HEK293T (cell line): ENCODE measurements at regions not wholly inside any gene's neighbourhood (a gene's known extent, or its start where the extent isn't known, plus 50 kb on each side); places are given as distances from the start of the nearest gene placed in this dataset.
"Not testable (repeated sequence)": the region's sequence is repeated elsewhere in the genome, so short reads cannot be mapped to it uniquely, and the experiment has no call there.

Experiments used
- CTCF ChIA-PET: fragments of 350-600 bp; formaldehyde crosslinking; extraction: SDS; loops from one replicate; lab custom pipeline; 2021; ENCODE audit warnings: antibody characterized with exemption, inconsistent platforms; lab: Yijun Ruan, JAX
- POLR2A ChIA-PET: fragments of 350-600 bp; formaldehyde crosslinking; extraction: SDS; loops from one replicate; lab custom pipeline; 2020; ENCODE audit warnings: antibody characterized with exemption, inconsistent platforms; lab: Yijun Ruan, JAX
- DNase-seq: peaks from one replicate; pipeline ENCODE4 v3.0.0; 2012; ENCODE audit warnings: mixed read lengths; ENCODE audit errors: extremely low spot score
- ARNT ChIP-seq: fragments of 450-650 bp; IDR thresholded peaks from 2 replicates; pipeline ENCODE4 v1.6.1; 2017; ENCODE audit warnings: mild to moderate bottlenecking
- BHLHE40 ChIP-seq: fragments of 450-650 bp; IDR thresholded peaks from 2 replicates; pipeline ENCODE4 v1.6.1; 2016; ENCODE audit warnings: mild to moderate bottlenecking, moderate library complexity, borderline replicate concordance
- CTBP1 ChIP-seq: fragments of 450-650 bp; IDR thresholded peaks from 2 replicates; pipeline ENCODE4 v1.6.1; 2016; ENCODE audit warnings: borderline replicate concordance
- ELF4 ChIP-seq: fragments of 450-650 bp; IDR thresholded peaks from 2 replicates; pipeline ENCODE4 v1.6.1; 2017; ENCODE audit warnings: antibody characterized with exemption
- FOXA1 ChIP-seq: fragments of 450-650 bp; IDR thresholded peaks from 2 replicates; pipeline ENCODE4 v1.6.1; 2016; ENCODE audit warnings: mild to moderate bottlenecking
- FOXK2 ChIP-seq: fragments of 450-650 bp; IDR thresholded peaks from 2 replicates; pipeline ENCODE4 v1.6.1; 2016; ENCODE audit warnings: mild to moderate bottlenecking
- FOXM1 ChIP-seq: fragments of 450-650 bp; IDR thresholded peaks from 2 replicates; pipeline ENCODE4 v1.6.1; 2017; ENCODE audit warnings: mild to moderate bottlenecking, borderline replicate concordance
- HDGF ChIP-seq: fragments of 450-650 bp; IDR thresholded peaks from 2 replicates; pipeline ENCODE4 v1.6.1; 2017; ENCODE audit warnings: antibody characterized with exemption, borderline replicate concordance
- L3MBTL2 ChIP-seq: fragments of 450-650 bp; conservative IDR thresholded peaks from 2 replicates; pipeline ENCODE4 v1.6.1; 2016; ENCODE audit warnings: mild to moderate bottlenecking
- LEF1 ChIP-seq: fragments of 450-650 bp; IDR thresholded peaks from 2 replicates; pipeline ENCODE4 v1.6.1; 2017; ENCODE audit warnings: mild to moderate bottlenecking, borderline replicate concordance
- NFRKB ChIP-seq: fragments of 450-650 bp; IDR thresholded peaks from 2 replicates; pipeline ENCODE4 v1.6.1; 2016; ENCODE audit warnings: mild to moderate bottlenecking, moderate library complexity
- SP1 ChIP-seq: fragments of 450-650 bp; IDR thresholded peaks from 2 replicates; pipeline ENCODE4 v1.6.1; 2017
- SUZ12 ChIP-seq: fragments of 450-650 bp; IDR thresholded peaks from 2 replicates; pipeline ENCODE4 v1.6.1; 2016; ENCODE audit warnings: mild to moderate bottlenecking
- TARDBP ChIP-seq: fragments of 450-650 bp; IDR thresholded peaks from 2 replicates; pipeline ENCODE4 v1.6.1; 2016
- ZNF384 ChIP-seq: fragments of 450-650 bp; IDR thresholded peaks from 2 replicates; pipeline ENCODE4 v1.6.1; 2016
- TF ChIP-seq, protein P1 (sequence below): fragments of 450-650 bp; IDR thresholded peaks from 2 replicates; pipeline ENCODE4 v1.6.1; 2016

DNA sequence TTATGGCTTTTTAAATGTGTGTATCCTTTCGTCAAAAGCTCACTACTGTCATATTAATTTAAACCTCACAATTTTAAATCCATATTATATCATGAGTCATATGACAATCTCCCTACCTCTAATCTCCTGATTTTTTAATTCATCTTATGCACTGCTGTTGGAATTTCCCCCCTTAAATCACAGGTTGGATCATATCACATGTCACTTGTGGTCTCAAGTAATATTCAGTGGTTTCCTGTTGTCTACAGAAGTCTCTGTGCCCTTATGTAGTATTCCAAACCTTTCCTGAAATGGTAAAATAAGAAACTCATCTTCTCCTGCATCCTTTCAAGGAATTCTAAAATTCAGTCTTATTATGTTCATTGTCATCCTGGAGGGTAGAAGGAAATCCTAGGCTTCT, 116.0 kb upstream of the CBLB start:
- no peak for TF ChIP-seq FOXK2
- no peak for TF ChIP-seq ARNT
- TF ChIP-seq SP1, result no peak
- TF ChIP-seq FOXM1, result no peak
- no peak for TF ChIP-seq TARDBP
- no peak for TF ChIP-seq BHLHE40
- TF ChIP-seq SUZ12, result no peak
- no peak for TF ChIP-seq ELF4
- TF ChIP-seq LEF1, result no peak
- TF ChIP-seq, protein P1, sequence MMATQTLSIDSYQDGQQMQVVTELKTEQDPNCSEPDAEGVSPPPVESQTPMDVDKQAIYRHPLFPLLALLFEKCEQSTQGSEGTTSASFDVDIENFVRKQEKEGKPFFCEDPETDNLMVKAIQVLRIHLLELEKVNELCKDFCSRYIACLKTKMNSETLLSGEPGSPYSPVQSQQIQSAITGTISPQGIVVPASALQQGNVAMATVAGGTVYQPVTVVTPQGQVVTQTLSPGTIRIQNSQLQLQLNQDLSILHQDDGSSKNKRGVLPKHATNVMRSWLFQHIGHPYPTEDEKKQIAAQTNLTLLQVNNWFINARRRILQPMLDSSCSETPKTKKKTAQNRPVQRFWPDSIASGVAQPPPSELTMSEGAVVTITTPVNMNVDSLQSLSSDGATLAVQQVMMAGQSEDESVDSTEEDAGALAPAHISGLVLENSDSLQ, result no peak
- no peak for TF ChIP-seq CTBP1
- no peak for TF ChIP-seq L3MBTL2
- no peak for TF ChIP-seq NFRKB
- no peak for TF ChIP-seq HDGF
- TF ChIP-seq ZNF384, result no peak
- TF ChIP-seq FOXA1, result no peak
- ChIA-PET POLR2A (no interaction called here), CTCF (no interaction called here)
- no peak for DNase-seq

DNA sequence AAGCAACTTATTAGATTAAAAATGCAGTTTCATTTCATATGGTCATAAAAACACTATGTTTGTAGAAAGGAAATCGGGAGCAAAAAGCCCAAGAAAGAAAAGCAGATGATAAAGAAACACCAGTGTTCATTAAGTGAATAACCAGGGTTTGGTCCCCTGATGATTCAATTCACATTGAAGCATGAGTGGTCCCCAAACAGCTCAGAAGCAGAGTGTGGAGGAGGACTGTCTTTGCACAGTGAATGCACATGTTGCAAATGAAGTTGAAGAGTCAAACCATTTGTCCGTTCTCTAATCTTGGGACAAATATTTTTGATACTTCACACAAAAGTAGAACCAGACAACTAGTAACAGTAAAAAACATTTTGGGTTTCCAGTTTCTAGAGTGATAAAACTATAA, 117.5 kb upstream of the CBLB start:
- DNase-seq, POLR2A ChIA-PET, CTCF ChIA-PET: not testable (repeated sequence)

DNA sequence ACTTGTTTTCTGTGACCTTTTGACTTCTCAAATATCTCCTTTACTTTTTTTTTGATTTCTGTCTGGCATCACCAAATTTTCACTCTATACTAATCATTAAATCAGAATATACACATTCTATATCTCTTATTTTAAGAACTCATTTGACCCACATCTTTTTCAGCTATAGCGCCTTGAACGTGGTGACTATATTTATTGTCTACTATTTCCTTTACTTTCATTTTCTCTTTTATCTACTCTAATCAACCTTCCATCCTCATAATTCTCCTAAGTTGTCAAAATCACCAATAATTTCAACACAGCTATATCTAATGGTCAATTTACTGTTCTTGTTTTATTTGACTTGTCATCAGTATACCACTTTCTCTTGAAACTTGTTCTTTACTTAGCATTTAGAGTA, 119.0 kb upstream of the CBLB start:
- POLR2A ChIA-PET, result no interaction called here
- CTCF ChIA-PET, result no interaction called here
- DNase-seq, result no peak

DNA sequence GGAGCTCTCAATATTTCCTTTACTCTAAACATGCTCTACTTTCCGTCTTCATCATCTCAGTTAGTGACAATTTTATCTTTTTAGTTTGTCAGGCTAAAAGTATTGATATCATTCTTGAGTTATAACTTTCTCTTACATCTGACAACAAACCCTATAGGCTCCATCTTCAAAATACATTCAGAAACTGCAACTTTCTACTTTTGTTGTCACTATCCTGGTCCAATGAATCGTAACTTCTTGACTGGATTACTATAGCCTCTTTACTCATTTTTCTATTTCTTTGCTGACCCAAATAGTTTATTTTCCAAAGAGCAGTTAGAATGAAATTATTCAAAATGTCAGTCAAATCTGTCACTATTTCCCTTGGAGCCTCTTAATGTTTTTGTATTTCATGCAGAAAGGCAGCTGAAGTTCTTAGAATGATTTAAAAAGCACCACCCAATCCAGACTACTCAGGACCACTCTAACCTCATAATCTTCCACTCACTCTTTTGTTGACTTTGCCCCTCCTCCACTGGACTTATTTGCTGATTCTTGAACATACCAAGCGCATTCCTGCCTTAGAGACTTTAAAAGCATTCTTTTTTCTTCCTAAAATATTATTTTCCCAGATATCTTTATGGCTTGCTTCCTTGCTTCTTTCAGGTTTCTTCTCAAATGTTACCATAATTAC, 119.9 kb upstream of the CBLB start:
- ChIA-PET POLR2A (no interaction called here), CTCF (no interaction called here)
- DNase-seq, result no peak
- no peak for TF ChIP-seq SP1
- no peak for TF ChIP-seq NFRKB
- no peak for TF ChIP-seq L3MBTL2
- TF ChIP-seq HDGF, result no peak
- TF ChIP-seq FOXM1, result no peak
- no peak for TF ChIP-seq TARDBP
- no peak for TF ChIP-seq LEF1
- no peak for TF ChIP-seq ARNT
- no peak for TF ChIP-seq SUZ12
- no peak for TF ChIP-seq ZNF384
- no peak for TF ChIP-seq BHLHE40
- no peak for TF ChIP-seq FOXA1
- TF ChIP-seq CTBP1, result no peak
- TF ChIP-seq, protein P1, result no peak
- no peak for TF ChIP-seq ELF4
- TF ChIP-seq FOXK2, result no peak

More for the DNA sequence above, 119.0 kb upstream of the CBLB start:
- TF ChIP-seq TARDBP (no peak), FOXK2 (no peak)

DNA sequence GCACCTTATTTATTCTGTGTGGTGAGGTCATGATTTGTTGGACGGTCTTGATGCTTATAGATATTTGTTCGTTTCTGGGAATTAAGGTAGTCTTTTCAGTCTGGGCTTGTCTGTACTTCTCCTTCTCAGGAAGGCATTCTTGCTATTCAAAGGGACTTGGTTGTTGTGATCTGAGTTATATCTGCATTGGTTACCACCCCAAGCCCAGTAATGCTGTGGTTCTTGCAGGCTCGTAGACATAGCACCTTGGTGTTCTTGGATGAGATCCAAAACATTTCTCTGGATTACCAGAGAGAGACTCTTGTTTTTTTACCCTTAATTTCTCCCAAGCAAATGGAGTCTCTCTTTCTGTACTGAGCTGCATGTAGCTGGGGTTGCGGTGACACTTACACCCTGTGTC, 128.0 kb upstream of the CBLB start:
- CTCF ChIA-PET, result no interaction called here

DNA sequence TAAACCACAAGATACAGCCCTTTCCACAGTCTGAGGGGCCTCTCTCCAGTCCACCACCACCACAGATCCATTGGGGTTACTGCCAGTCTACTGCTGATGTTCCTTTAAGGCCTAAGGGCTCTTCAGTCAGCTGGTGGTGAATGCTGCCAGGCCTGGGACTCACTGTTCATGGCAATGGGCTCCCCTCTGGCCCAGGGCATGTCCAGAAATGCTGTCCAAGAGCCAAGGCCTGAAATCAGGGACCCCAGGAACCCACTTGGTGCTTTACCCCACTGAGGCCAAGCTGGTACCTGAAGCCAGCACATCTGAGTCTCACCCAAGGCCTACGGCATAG, 128.6 kb upstream of the CBLB start:
- POLR2A ChIA-PET, result no interaction called here
- TF ChIP-seq, protein P1, result no peak
- TF ChIP-seq BHLHE40 (no peak), FOXM1 (no peak), ZNF384 (no peak), L3MBTL2 (no peak), ARNT (no peak), FOXK2 (no peak), FOXA1 (no peak)
- no peak for DNase-seq
- CTCF ChIA-PET, result no interaction called here

More for the DNA sequence above, 128.0 kb upstream of the CBLB start:
- TF ChIP-seq HDGF, result no peak
- no peak for TF ChIP-seq SP1
- POLR2A ChIA-PET, result no interaction called here
- DNase-seq, result no peak

DNA sequence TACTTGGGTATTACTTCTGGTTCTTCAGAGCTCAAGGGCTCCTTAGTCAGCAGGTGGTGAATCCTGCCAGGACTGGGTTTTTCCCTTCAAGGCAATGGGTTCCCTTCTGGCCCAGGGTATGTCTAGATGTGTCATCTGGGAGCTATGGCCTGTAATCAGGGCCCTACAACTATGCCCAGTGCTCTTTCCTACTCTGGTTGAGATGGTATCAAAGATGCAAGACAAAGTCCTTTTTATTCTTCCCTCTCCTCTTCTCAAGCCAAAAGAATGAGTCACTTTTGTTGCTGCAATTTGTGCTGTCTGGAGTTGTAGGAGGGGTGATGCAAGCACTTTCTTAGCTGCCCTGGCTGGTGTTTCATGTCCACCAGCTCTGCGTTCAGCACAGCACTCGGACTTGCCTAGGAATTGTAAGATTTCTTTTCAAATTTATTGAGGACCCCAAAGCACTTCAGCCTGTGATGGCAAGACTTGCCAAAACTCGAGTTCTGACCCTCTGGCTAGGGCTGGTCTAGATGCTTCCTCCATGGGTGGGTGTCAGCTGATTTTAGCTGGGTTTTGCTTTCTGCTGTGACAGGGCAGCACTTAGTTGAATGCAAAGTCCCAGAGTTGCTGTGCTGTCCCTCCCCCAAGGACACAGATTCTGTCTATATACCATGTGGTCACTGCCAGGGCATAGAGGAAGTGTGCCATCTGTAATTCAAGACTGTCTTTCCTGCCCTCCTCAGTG, 129.2 kb upstream of the CBLB start:
- POLR2A ChIA-PET, result no interaction called here
- DNase-seq, result no peak
- CTCF ChIA-PET, result no interaction called here
- no peak for TF ChIP-seq SP1
- no peak for TF ChIP-seq NFRKB
- TF ChIP-seq ELF4, result no peak
- no peak for TF ChIP-seq HDGF
- TF ChIP-seq FOXM1, result no peak
- TF ChIP-seq, protein P1, result no peak
